NCI-H446 (cell line): ENCODE measurements at regions not wholly inside any gene's neighbourhood (a gene's known extent, or its start where the extent isn't known, plus 50 kb on each side); places are given as distances from the start of the nearest gene placed in this dataset.

Experiments
- DNase-seq, 2 experiments: peaks; one replicate each; lab custom pipeline; 2025; lab: John Stamatoyannopoulos, UW

GRCh38 chr2:60320724-60321123 lies 232.7 kb downstream of the BCL11A start:
- DNase-seq = no peak

GRCh38 chr2:60319031-60319547 lies 234.4 kb downstream of the BCL11A start:
- DNase-seq = no peak

GRCh38 chr2:60318544-60318943 lies 234.9 kb downstream of the BCL11A start:
- no peak for DNase-seq

GRCh38 chr2:60317844-60318243 lies 235.6 kb downstream of the BCL11A start:
- DNase-seq = no peak

- no peak for DNase-seq
These were observed 236.4 kb downstream of the BCL11A start for GRCh38 chr2:60317034-60317386.

- DNase-seq = no peak
These were observed 236.9 kb downstream of the BCL11A start for GRCh38 chr2:60316381-60317033.

- DNase-seq = no peak
These were observed 239.8 kb downstream of the BCL11A start for GRCh38 chr2:60313470-60314172.

GRCh38 chr2:60312618-60313017 lies 240.8 kb downstream of the BCL11A start:
- DNase-seq = no peak

- DNase-seq = no peak
These were observed 241.9 kb downstream of the BCL11A start for GRCh38 chr2:60311524-60311923.

- DNase-seq = no peak
These were observed 243.4 kb downstream of the BCL11A start for GRCh38 chr2:60309941-60310660.

- no peak for DNase-seq
These were observed 244.1 kb downstream of the BCL11A start for GRCh38 chr2:60309336-60309735.

GRCh38 chr2:60306267-60306861 lies 247.1 kb downstream of the BCL11A start:
- DNase-seq = peak in 1 of 2 experiments; percentile 79

- no peak for DNase-seq
These were observed 249.8 kb downstream of the BCL11A start for GRCh38 chr2:60303680-60304079.

GRCh38 chr2:60302377-60303126 lies 250.9 kb downstream of the BCL11A start:
- DNase-seq = no peak

GRCh38 chr2:60301726-60302125 lies 251.7 kb downstream of the BCL11A start:
- DNase-seq = no peak

GRCh38 chr2:60299179-60299578 lies 254.3 kb downstream of the BCL11A start:
- DNase-seq = no peak

- DNase-seq = no peak
These were observed 255.3 kb downstream of the BCL11A start for GRCh38 chr2:60298006-60298696.

GRCh38 chr2:60297296-60298005 lies 256.0 kb downstream of the BCL11A start:
- DNase-seq = no peak

GRCh38 chr2:60296219-60296955 lies 257.1 kb downstream of the BCL11A start:
- no peak for DNase-seq

GRCh38 chr2:60295636-60295962 lies 257.9 kb downstream of the BCL11A start:
- DNase-seq = no peak
